SK-N-SH treated with all-trans-retinoic acid at 6 μM for 48 hours (cell line): ENCODE measurements at regions not wholly inside any gene's neighbourhood (a gene's known extent, or its start where the extent isn't known, plus 50 kb on each side); places are given as distances from the start of the nearest gene placed in this dataset.

ENCODE experiments used
- ATAC-seq: fragments of 200-7000 bp; cut with Tn5 transposase; 3 replicates; pipeline ENCODE4 v1.9.1; 2020; ENCODE audit warnings: mild to moderate bottlenecking, moderate library complexity
- ARNTL ChIP-seq: fragments of 450-650 bp; formaldehyde crosslinking; IDR thresholded peaks from 2 replicates; pipeline ENCODE4 v1.5.0; 2020; ENCODE audit warnings: low read depth, mild to moderate bottlenecking, moderate library complexity, borderline replicate concordance
- BACH2 ChIP-seq: fragments of 250-450 bp; sonication (Bioruptor Pico); IDR thresholded peaks from 2 replicates; pipeline ENCODE4 v1.9.0; 2021; ENCODE audit warnings: mild to moderate bottlenecking, borderline replicate concordance
- CREB5 ChIP-seq: fragments of 250-450 bp; sonication (Bioruptor Pico); IDR thresholded peaks from 2 replicates; pipeline ENCODE4 v1.5.1; 2020; ENCODE audit warnings: low read depth, mild to moderate bottlenecking, moderate library complexity
- CSDC2 ChIP-seq: fragments of 250-450 bp; sonication (Bioruptor Pico); IDR thresholded peaks from 2 replicates; pipeline ENCODE4 v1.5.0; 2020; ENCODE audit warnings: mild to moderate bottlenecking, moderate library complexity
- CSRNP3 ChIP-seq: fragments of 250-450 bp; sonication (Bioruptor Pico); IDR thresholded peaks from 2 replicates; pipeline ENCODE4 v1.5.1; 2021; ENCODE audit warnings: mild to moderate bottlenecking, moderate library complexity
- ESRRG ChIP-seq: fragments of 250-450 bp; sonication (Bioruptor Pico); IDR thresholded peaks from 2 replicates; pipeline ENCODE4 v1.6.1; 2021; ENCODE audit warnings: mild to moderate bottlenecking
- GLIS3 ChIP-seq: fragments of 250-450 bp; sonication (Bioruptor Pico); IDR thresholded peaks from 2 replicates; pipeline ENCODE4 v1.5.0; 2020; ENCODE audit warnings: mild to moderate bottlenecking, moderate library complexity
- OSR1 ChIP-seq: fragments of 250-450 bp; sonication (Bioruptor Pico); IDR thresholded peaks from 2 replicates; pipeline ENCODE4 v1.8.0; 2022; ENCODE audit warnings: moderate library complexity, mild to moderate bottlenecking, inconsistent platforms
- PATZ1 ChIP-seq: fragments of 250-450 bp; sonication (Bioruptor Pico); IDR thresholded peaks from 2 replicates; pipeline ENCODE4 v1.8.0; 2020; ENCODE audit warnings: mild to moderate bottlenecking, moderate library complexity, borderline replicate concordance
- POU6F1 ChIP-seq: fragments of 250-450 bp; sonication (Bioruptor Pico); IDR thresholded peaks from 2 replicates; pipeline ENCODE4 v1.8.0; 2021; ENCODE audit warnings: low read depth, mild to moderate bottlenecking, moderate library complexity, borderline replicate concordance
- PPARA ChIP-seq: fragments of 250-450 bp; sonication (Bioruptor Pico); IDR thresholded peaks from 2 replicates; pipeline ENCODE4 v1.5.0; 2020; ENCODE audit warnings: mild to moderate bottlenecking, borderline replicate concordance
- SNAI2 ChIP-seq: fragments of 250-450 bp; sonication (Bioruptor Pico); IDR thresholded peaks from 2 replicates; pipeline ENCODE4 v1.5.0; 2020; ENCODE audit warnings: mild to moderate bottlenecking, moderate library complexity
- TCF4 ChIP-seq: fragments of 250-450 bp; sonication (Bioruptor Pico); IDR thresholded peaks from 2 replicates; pipeline ENCODE4 v1.8.0; 2021; ENCODE audit warnings: mild to moderate bottlenecking, moderate library complexity, borderline replicate concordance
- TOX ChIP-seq: fragments of 250-450 bp; sonication (Bioruptor Pico); IDR thresholded peaks from 2 replicates; pipeline ENCODE4 v1.8.0; 2021; ENCODE audit warnings: mild to moderate bottlenecking, moderate library complexity, borderline replicate concordance
- TSHZ2 ChIP-seq: fragments of 250-450 bp; sonication (Bioruptor Pico); IDR thresholded peaks from 2 replicates; pipeline ENCODE4 v1.5.0; 2020; ENCODE audit warnings: mild to moderate bottlenecking, moderate library complexity
- ZC3H10 ChIP-seq: fragments of 250-450 bp; sonication (Bioruptor Pico); IDR thresholded peaks from 2 replicates; pipeline ENCODE4 v1.5.1; 2021; ENCODE audit warnings: mild to moderate bottlenecking, moderate library complexity
- ZFP3 ChIP-seq: fragments of 250-450 bp; sonication (Bioruptor Pico); IDR thresholded peaks from 2 replicates; pipeline ENCODE4 v1.5.0; 2020; ENCODE audit warnings: mild to moderate bottlenecking, moderate library complexity
- ZFP30 ChIP-seq: fragments of 450-650 bp; formaldehyde crosslinking; IDR thresholded peaks from 2 replicates; pipeline ENCODE4 v1.5.0; 2022; ENCODE audit warnings: mild to moderate bottlenecking, moderate library complexity
- ZNF565 ChIP-seq: fragments of 450-650 bp; formaldehyde crosslinking; conservative IDR thresholded peaks from 2 replicates; pipeline ENCODE4 v1.5.0; 2020; ENCODE audit warnings: low read depth, mild to moderate bottlenecking, moderate library complexity
- ZNF70 ChIP-seq: fragments of 450-650 bp; formaldehyde crosslinking; IDR thresholded peaks from 2 replicates; pipeline ENCODE4 v1.5.0; 2020; ENCODE audit warnings: mild to moderate bottlenecking, moderate library complexity

GRCh38 chr21:14603202-14603601, 57.1 kb upstream of the SAMSN1 start:
- TF ChIP-seq TOX = no peak
- no peak for TF ChIP-seq TSHZ2 (CRISPR knock-in tag)
- no peak for TF ChIP-seq BACH2 (CRISPR knock-in tag)
- TF ChIP-seq ESRRG (CRISPR knock-in tag) = no peak
- no peak for TF ChIP-seq ZNF70 (CRISPR knock-in tag)
- TF ChIP-seq ZC3H10 = no peak
- TF ChIP-seq CSDC2 (CRISPR knock-in tag) = no peak
- no peak for TF ChIP-seq CREB5 (CRISPR knock-in tag)
- TF ChIP-seq PPARA (CRISPR knock-in tag) = no peak
- no peak for TF ChIP-seq POU6F1 (CRISPR knock-in tag)
- TF ChIP-seq ZFP30 (CRISPR knock-in tag) = no peak
- no peak for TF ChIP-seq ZFP3
- TF ChIP-seq GLIS3 = no peak
- no peak for TF ChIP-seq PATZ1 (CRISPR knock-in tag)
- TF ChIP-seq TCF4 = no peak
- TF ChIP-seq ZNF565 = no peak
- no peak for TF ChIP-seq CSRNP3 (CRISPR knock-in tag)
- no peak for TF ChIP-seq OSR1 (CRISPR knock-in tag)
- no peak for TF ChIP-seq ARNTL (CRISPR knock-in tag)
- TF ChIP-seq SNAI2 (CRISPR knock-in tag) = no peak
- TF ChIP-seq, all 23 proteins: peak for 0
- ATAC-seq = peak; percentile 39; the same call in 2 of the 3 replicates

GRCh38 chr21:14602382-14602958, 56.4 kb upstream of the SAMSN1 start:
- ATAC-seq = 0 out of 3 replicates have a peak, but pooled peaks have one; percentile 40
- TF ChIP-seq PATZ1 (CRISPR knock-in tag) = no peak
- no peak for TF ChIP-seq TCF4
- no peak for TF ChIP-seq ZNF70 (CRISPR knock-in tag)
- no peak for TF ChIP-seq CSRNP3 (CRISPR knock-in tag)
- TF ChIP-seq TOX = no peak
- TF ChIP-seq ESRRG (CRISPR knock-in tag) = no peak
- TF ChIP-seq, all 23 proteins: peak for 0
